Parathyroid adenoma (tissue), 2 donors: ENCODE measurements at regions not wholly inside any gene's neighbourhood (a gene's known extent, or its start where the extent isn't known, plus 50 kb on each side); places are given as distances from the start of the nearest gene placed in this dataset.

ENCODE experiments used
- H2AFZ ChIP-seq: fragments of 300-600 bp; sonication (generic); one replicate; pipeline ENCODE4 v1.7.0; 2017; ENCODE audit warnings: antibody characterized with exemption, mild to moderate bottlenecking
- H3K27ac ChIP-seq: fragments of 300-600 bp; sonication (generic); one replicate; pipeline ENCODE4 v1.7.0; 2017
- H3K27me3 ChIP-seq: fragments of 300-600 bp; sonication (generic); one replicate; pipeline ENCODE4 v1.7.0; 2017; ENCODE audit warnings: low read length; ENCODE audit not compliant: control insufficient read depth, insufficient read depth
- H3K36me3 ChIP-seq: fragments of 300-600 bp; sonication (generic); one replicate; pipeline ENCODE4 v1.7.0; 2017; ENCODE audit warnings: low read length; ENCODE audit not compliant: control insufficient read depth, insufficient read depth
- H3K4me1 ChIP-seq: fragments of 300-600 bp; sonication (generic); one replicate; pipeline ENCODE4 v1.7.0; 2017; ENCODE audit warnings: control low read depth
- H3K4me2 ChIP-seq: fragments of 300-600 bp; sonication (generic); one replicate; pipeline ENCODE4 v1.7.0; 2017; ENCODE audit warnings: low read length
- H3K4me3 ChIP-seq: fragments of 300-600 bp; sonication (generic); one replicate; pipeline ENCODE4 v1.7.0; 2017; ENCODE audit warnings: low read depth, low read length
- H3K79me2 ChIP-seq: fragments of 300-600 bp; sonication (generic); one replicate; pipeline ENCODE4 v1.7.0; 2017; ENCODE audit warnings: control low read depth
- H3K9ac ChIP-seq: fragments of 300-600 bp; sonication (generic); one replicate; pipeline ENCODE4 v1.7.0; 2017; ENCODE audit warnings: mild to moderate bottlenecking
- H3K9me3 ChIP-seq: fragments of 300-600 bp; sonication (generic); one replicate; pipeline ENCODE4 v1.7.0; 2017; ENCODE audit warnings: low read length; ENCODE audit not compliant: control insufficient read depth
- CTCF ChIP-seq: fragments of 300-600 bp; sonication (generic); IDR thresholded peaks from one replicate; pipeline ENCODE4 v1.7.0; 2017; ENCODE audit warnings: antibody characterized with exemption, mild to moderate bottlenecking
- donor health status: primary hyperparathyroidism.

DNA sequence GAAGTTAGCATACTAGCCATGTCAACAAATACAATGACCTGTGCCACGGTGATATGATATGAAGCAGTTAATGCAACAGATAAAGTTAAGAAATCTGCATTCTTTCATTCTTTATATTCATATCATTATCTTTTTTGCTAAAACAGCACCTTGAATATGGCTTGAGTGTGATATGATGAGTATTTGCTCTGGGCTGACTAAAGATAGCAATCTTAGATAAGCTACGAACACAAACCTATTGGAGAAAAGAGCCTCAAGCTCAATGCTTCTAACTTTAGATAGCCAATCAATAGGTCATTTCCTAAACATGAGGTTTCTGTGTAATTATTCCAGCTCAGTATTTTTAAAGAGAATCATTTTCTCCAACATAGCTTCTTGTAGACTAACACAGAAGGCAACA, 61.7 kb downstream of the NR2F1 start:
- Histone ChIP-seq H3K4me3 (no peak overlapping the region), H3K9me3 (no peaks in the 10 kb centered on the region), H3K27me3 (no peaks in the 10 kb centered on the region), H3K4me2 (no peak overlapping the region), H3K9ac (no peak overlapping the region), H3K36me3 (no peaks in the 10 kb centered on the region), H2AFZ (no peak overlapping the region), H3K27ac (no peak overlapping the region), H3K4me1 (no peaks in the 10 kb centered on the region), H3K79me2 (no peaks in the 10 kb centered on the region)
- TF ChIP-seq CTCF = no peak
